Myocyte (in vitro differentiated cells): ENCODE measurements at regions not wholly inside any gene's neighbourhood (a gene's known extent, or its start where the extent isn't known, plus 50 kb on each side); places are given as distances from the start of the nearest gene placed in this dataset.
A peak's percentile ranks its signal among the peaks of the same experiment; 100 is the strongest.
"Not testable (repeated sequence)": the region's sequence is repeated elsewhere in the genome, so short reads cannot be mapped to it uniquely, and the experiment has no call there.

ENCODE experiments used
- DNase-seq: peaks from one replicate; pipeline ENCODE4 v3.0.0-alpha.2; 2012; ENCODE audit warnings: low read depth

GRCh38 chr10:9015447-9015846 lies 961.0 kb downstream of the GATA3 start:
- DNase-seq: no peak

GRCh38 chr10:9016930-9017329 lies 962.4 kb downstream of the GATA3 start:
- no peak for DNase-seq

- DNase-seq: no peak
These were observed 964.0 kb downstream of the GATA3 start for GRCh38 chr10:9018195-9019173.

GRCh38 chr10:9023206-9023605 lies 968.7 kb downstream of the GATA3 start:
- DNase-seq: no peak

DNA sequence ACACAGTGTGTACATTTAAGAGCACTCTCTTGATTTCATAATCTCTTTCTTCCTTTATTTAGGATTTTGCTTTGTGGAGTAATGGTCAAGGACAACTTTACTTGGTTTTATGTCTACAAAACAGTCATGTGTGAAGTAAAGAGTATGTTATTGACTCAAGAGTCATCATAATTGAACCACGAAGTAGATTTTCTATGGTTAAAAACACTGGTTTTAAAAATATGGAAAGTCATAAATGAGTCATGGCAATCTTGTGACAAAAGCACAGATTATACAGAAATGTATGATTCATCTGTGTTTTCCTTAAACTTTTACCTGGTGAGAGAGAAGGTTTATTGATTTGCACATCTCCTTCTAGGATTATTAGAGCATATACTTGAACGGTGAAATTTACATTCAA lies 969.7 kb downstream of the GATA3 start:
- no peak for DNase-seq

DNA sequence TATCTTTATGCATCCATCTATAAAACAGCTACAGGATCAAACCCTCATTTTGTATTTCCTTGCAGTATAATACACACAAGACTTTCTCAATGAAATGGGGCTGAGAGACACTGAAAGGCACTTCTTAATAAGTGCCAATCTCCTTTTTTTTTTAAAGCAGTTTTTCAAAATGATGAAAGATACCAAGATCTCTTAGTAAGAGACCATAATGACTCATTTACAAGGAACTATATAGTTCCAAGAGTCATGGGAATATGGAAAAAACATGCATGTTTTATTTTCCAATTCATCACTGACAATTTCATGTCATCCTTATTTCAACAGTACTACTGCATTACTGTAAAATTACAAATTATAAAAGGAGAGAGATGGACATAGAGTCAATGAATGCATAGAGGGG lies 973.7 kb downstream of the GATA3 start:
- no peak for DNase-seq

GRCh38 chr10:9035355-9035754 lies 980.9 kb downstream of the GATA3 start:
- peak; percentile 46 for DNase-seq

DNA sequence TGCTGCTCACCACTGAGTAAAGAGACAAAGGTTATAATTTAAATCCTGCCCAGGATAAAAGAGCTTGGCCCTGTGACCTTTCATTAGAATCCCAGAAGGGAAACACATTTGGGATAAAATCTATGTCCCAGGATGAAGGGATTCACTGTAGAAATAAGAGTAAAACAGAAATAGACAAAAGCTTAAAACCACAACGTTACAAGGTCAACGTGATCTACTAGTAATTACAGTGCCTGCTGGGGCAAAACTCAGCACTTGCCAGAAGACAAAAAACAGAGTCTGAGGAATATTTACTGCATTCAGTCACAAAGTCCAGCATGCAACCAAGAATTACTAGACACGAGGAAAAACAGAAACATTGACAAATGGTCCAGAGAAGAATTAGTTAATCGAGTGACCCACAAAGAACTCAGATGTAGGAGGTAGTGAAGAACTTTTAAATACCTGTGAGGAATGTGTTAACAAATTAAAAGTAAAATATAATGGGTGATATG lies 982.3 kb downstream of the GATA3 start:
- DNase-seq: no peak

DNA sequence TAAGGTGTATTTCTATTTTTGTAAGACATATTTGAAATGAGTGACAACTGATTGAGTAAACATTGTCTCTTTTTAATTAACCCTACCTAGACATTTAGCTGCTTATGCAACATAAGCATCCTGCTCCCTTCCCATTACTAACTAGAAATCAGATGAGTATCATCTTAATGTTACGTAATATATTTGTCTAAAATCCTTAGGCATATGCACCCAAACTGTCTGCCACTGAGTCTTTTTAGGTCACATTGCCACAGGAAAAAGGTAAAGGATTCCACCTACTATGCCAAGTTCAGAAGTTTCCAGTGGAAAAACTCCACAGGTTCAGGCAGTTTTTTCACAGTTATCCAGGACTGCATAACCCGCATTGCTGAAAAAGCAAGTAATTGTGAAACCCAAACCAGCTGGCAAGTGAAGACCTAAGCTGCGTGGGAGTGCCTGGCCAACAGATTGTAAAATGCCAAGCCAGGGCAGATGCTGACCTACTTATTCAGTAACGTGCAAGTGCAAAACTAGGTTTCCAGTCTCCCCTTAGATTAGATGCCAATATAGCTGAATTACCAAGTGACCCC lies 983.7 kb downstream of the GATA3 start:
- DNase-seq: peak; percentile 31

DNA sequence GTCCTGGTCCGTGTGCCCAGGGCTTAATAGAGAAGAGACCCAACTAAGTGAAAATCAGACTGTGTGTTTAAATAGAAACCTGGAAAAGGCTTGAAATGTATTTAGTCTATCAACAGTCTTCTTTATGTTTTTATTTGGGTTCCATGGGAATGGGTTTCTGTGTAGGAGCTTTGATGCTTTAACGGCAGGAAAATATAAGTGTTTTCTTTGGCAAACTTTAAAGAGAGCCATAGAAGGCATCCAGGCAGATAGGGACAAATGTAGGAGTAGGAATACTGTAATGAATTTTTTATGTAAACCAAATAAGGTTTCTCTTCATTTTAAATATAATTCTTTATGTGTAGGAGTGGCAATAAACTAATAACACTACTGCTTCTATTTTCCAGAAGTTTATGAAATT lies 989.0 kb downstream of the GATA3 start:
- DNase-seq: no peak

DNA sequence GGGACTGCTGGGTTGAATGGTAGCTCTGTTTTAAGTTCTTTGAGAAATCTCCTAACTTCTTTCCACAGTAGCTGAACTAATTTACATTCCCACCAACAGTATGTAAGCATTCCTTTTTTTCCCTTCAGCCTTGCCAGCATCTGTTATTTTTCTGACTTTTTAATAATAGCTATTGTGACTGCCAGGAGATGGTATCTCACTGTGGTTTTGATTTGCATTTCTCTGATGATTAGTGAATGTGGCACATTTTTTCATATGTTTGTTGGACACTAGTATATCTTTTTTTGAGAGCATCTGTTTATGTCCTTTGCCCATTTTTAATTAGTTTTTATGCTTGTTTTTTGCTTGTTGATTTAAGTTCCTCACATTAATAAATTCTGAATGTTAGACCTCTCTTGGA lies 990.8 kb downstream of the GATA3 start:
- no peak for DNase-seq

DNA sequence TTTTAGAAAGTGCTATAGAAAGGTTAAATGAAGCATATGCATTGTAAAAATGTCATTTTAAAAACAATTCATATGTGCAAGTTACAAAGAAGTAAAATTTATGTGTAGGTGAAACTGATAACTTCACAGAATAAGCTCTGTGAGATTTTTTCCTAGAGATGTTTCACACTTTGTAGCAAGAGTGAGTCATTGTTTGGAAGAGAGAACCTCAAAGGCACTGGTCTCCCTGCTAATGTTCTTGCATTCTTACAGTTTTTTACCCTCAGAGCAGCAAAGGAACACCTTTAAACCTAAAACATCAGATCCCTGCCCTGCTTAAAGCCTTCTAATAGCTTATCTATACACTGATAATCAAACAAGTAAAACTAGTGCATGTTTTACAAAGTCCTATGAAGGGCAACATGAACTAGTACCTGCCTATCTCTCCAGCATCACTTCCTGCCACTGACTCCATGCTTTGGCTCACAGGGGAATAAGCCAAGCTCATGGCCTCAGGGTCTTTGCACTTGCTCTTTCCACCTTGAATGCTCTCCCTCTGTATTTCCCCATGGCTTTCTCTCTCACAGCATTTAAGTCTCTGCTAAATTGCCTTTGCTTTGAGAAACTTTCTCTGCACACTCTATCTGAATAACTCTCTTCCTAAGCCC lies 997.0 kb downstream of the GATA3 start:
- DNase-seq: no peak

GRCh38 chr10:9052767-9053166 lies 998.3 kb downstream of the GATA3 start:
- DNase-seq: no peak

DNA sequence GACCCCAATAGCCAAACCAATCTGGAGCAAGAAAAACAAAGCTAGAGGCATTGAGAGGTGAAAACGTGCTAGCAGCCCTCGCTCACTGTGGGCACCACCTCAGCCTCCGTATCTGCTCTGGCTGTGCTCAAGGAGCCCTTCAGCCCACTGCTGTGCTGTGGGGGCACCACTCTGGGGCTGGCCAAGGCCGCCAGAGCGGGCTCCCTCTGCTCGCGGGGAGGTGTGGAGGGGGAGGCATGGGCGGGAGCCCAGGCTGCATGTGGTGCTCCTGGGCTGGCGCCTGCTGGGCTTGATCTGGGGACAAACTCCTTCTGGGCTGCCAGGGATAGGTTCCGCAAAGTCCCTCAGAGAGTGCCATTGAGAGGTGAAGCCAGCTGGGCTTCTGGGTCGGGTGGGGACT lies 1002.0 kb downstream of the GATA3 start:
- no peak for DNase-seq

GRCh38 chr10:9057293-9057692 lies 1002.8 kb downstream of the GATA3 start:
- not testable (repeated sequence) for DNase-seq

DNA sequence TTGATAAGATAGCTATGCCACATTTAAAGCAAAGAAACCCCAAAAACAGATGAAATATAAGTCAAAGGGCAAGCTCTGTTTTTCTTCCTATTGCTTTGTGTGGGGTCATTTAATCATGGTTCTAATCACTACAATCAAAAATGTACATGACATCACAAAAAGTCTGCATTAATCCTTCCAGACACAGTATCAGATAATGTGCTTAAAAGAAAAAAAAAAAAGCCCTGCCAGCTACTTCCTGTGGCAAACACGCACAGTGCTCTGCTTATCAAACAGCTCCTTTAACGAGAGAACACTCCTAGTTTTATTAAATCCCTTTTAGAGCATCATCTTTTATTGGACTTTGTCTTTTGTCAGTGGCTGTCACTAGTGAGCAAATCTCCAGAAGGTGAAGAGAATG lies 1005.8 kb downstream of the GATA3 start:
- DNase-seq: no peak

GRCh38 chr10:9061871-9062270 lies 1007.4 kb downstream of the GATA3 start:
- no peak for DNase-seq

- DNase-seq: no peak
These were observed 1011.7 kb downstream of the GATA3 start for GRCh38 chr10:9066152-9066551.

DNA sequence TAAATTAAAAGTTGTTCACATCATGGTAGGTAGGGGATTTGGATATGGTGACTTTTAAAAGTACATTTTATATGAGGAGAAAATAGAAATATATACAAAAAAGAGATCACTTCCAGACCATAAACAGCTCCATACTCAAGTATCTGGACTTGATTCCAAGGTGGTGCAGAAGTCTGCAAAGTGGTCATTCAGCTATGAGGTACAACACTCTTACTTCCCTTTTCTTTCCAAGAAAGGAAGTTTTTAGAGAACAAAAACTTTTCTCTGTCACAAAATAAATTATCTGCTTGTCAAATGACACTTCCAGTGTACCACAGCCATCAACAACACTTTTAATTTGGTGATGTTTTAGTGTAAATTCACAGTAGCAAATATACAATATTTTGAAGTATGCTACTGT lies 1013.5 kb downstream of the GATA3 start:
- DNase-seq: no peak

DNA sequence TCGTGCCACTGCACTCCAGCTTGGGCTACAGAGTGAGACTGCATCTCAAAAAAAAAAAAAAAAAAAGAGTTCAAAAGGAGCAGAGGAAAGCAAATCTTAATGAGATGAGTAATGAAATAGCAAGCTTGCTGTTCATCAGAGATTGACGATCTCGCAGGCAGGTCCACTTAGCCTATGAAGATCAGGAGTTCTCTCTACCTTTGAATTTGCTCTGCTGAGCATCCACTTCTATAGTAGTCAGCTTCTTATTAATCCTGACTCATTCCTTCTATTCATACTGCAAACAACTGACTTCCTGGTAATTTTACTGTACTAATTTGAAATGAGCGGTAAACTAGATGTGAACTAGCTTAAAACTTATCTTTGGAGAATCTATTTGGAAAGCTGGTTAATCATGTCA lies 1014.6 kb downstream of the GATA3 start:
- no peak for DNase-seq

DNA sequence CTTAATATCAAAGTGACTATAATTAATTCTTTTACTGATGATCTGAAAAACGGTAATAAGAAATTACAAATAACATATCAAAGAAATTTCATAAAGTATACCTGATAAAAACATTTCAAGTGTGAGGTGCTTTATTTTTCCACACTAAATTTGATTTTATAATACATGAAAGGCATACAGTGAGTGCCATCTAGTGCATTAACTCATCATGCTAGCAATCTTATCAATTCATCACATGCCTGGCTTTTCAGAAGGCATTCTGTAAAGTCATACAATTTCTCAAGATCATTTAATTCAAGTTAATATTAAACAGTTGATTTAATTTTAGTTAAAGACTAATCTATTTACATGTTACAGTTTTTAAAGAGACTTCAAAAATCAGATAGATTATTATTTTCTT lies 1020.9 kb downstream of the GATA3 start:
- DNase-seq: no peak

GRCh38 chr10:9076066-9076465 lies 1021.6 kb downstream of the GATA3 start:
- no peak for DNase-seq
